Neural cell (in vitro differentiated cells): ENCODE measurements at regions not wholly inside any gene's neighbourhood (a gene's known extent, or its start where the extent isn't known, plus 50 kb on each side); places are given as distances from the start of the nearest gene placed in this dataset.
A peak's percentile ranks its signal among the peaks of the same experiment; 100 is the strongest.

ENCODE experiments used
- H2AFZ ChIP-seq: fragments of 200-600, 300-800 bp; sonication (generic), shearing (Covaris generic); 2 replicates; pipeline ENCODE4 v1.6.0; 2014; ENCODE audit warnings: low read depth, mild to moderate bottlenecking, antibody characterized with exemption, low read length, moderate library complexity
- H3F3A ChIP-seq: fragments of 200-600 bp; shearing (Covaris generic); 2 replicates; pipeline ENCODE4 v1.6.1; 2016; ENCODE audit warnings: mild to moderate bottlenecking, moderate library complexity, mixed read lengths, antibody characterized with exemption, low read length; ENCODE audit not compliant: insufficient read depth, poor library complexity, severe bottlenecking
- H3K27ac ChIP-seq: fragments of 200-600, 300-800 bp; sonication (generic), shearing (Covaris generic); 2 replicates; pipeline ENCODE4 v1.5.1; 2014; ENCODE audit warnings: mild to moderate bottlenecking, low read length, moderate library complexity
- H3K27me3 ChIP-seq: fragments of 300-800, 200-600 bp; sonication (generic), shearing (Covaris generic); 2 replicates; pipeline ENCODE4 v1.6.0; 2014; ENCODE audit warnings: mild to moderate bottlenecking, low read depth, low read length, moderate library complexity; ENCODE audit not compliant: insufficient read depth
- H3K36me3 ChIP-seq: fragments of 300-800, 200-600 bp; sonication (generic), shearing (Covaris generic); 2 replicates; pipeline ENCODE4 v1.5.1; 2014; ENCODE audit warnings: mild to moderate bottlenecking, antibody characterized with exemption, low read length, moderate library complexity; ENCODE audit not compliant: insufficient read depth
- H3K4me2 ChIP-seq: fragments of 300-800, 200-600 bp; sonication (generic), shearing (Covaris generic); 2 replicates; pipeline ENCODE4 v1.6.0; 2014; ENCODE audit warnings: mild to moderate bottlenecking, low read length
- H3K4me3 ChIP-seq: fragments of 300-800, 200-600 bp; sonication (generic), shearing (Covaris generic); 2 replicates; pipeline ENCODE4 v1.5.1; 2014; ENCODE audit warnings: mild to moderate bottlenecking, low read length, moderate library complexity
- H3K79me2 ChIP-seq: fragments of 200-600 bp; shearing (Covaris generic); replicated peaks from 2 replicates; pipeline ENCODE4 v1.6.0; 2014; ENCODE audit warnings: mild to moderate bottlenecking, low read length, moderate library complexity; ENCODE audit not compliant: insufficient read depth
- H3K9ac ChIP-seq: fragments of 300-800, 200-600 bp; sonication (generic), shearing (Covaris generic); 2 replicates; pipeline ENCODE4 v1.6.1; 2016; ENCODE audit warnings: mild to moderate bottlenecking, low read length, mixed read lengths
- H3K9me2 ChIP-seq: fragments of 200-600 bp; shearing (Covaris generic); 2 replicates; pipeline ENCODE4 v1.6.1; 2016; ENCODE audit warnings: mild to moderate bottlenecking, low read length, mixed read lengths; ENCODE audit not compliant: insufficient read depth
- H3K9me3 ChIP-seq: fragments of 200-600, 300-800 bp; sonication (generic), shearing (Covaris generic); 2 replicates; pipeline ENCODE4 v1.6.1; 2016; ENCODE audit warnings: mild to moderate bottlenecking, mixed run types, low read length, moderate library complexity, mixed read lengths
- H4K20me1 ChIP-seq: fragments of 200-600 bp; shearing (Covaris generic); 2 replicates; pipeline ENCODE4 v1.6.1; 2016; ENCODE audit warnings: mild to moderate bottlenecking, mixed run types; ENCODE audit not compliant: insufficient read depth
- CTCF ChIP-seq: fragments of 450-650 bp; IDR thresholded peaks from 2 replicates; pipeline ENCODE4 v1.5.1; 2014; ENCODE audit warnings: antibody characterized with exemption, mild to moderate bottlenecking, moderate library complexity; ENCODE audit not compliant: poor library complexity, severe bottlenecking
- EP300 ChIP-seq: fragments of 450-650 bp; conservative IDR thresholded peaks from 2 replicates; pipeline ENCODE4 v1.6.1; 2014; ENCODE audit warnings: antibody characterized with exemption, mild to moderate bottlenecking, moderate library complexity; ENCODE audit not compliant: poor library complexity, severe bottlenecking
- EZH2 ChIP-seq: fragments of 200-600, 300-800 bp; shearing (Covaris generic), sonication (generic); IDR thresholded peaks from 2 replicates; pipeline ENCODE4 v1.6.1; 2014; ENCODE audit warnings: antibody characterized with exemption, low read length, borderline replicate concordance, mild to moderate bottlenecking; ENCODE audit not compliant: insufficient read depth, poor library complexity, severe bottlenecking
- MXI1 ChIP-seq: fragments of 450-650 bp; conservative IDR thresholded peaks from 2 replicates; pipeline ENCODE4 v1.6.1; 2014; ENCODE audit warnings: antibody characterized with exemption, mild to moderate bottlenecking; ENCODE audit not compliant: poor library complexity, severe bottlenecking
- POLR2AphosphoS5 ChIP-seq: IDR thresholded peaks from 2 replicates; pipeline ENCODE4 v1.6.1; 2012
- RAD21 ChIP-seq: fragments of 450-650 bp; conservative IDR thresholded peaks from 2 replicates; pipeline ENCODE4 v1.6.1; 2014; ENCODE audit warnings: antibody characterized with exemption, mild to moderate bottlenecking, moderate library complexity
- REST ChIP-seq: IDR thresholded peaks from 2 replicates; pipeline ENCODE4 v1.6.1; 2012; ENCODE audit warnings: borderline replicate concordance
- SMC3 ChIP-seq: fragments of 450-650 bp; conservative IDR thresholded peaks from 2 replicates; pipeline ENCODE4 v1.6.1; 2014; ENCODE audit warnings: antibody characterized with exemption, mild to moderate bottlenecking, moderate library complexity; ENCODE audit not compliant: poor library complexity
- TAF1 ChIP-seq: IDR thresholded peaks from 2 replicates; pipeline ENCODE4 v1.6.1; 2012; ENCODE audit warnings: low read depth

GRCh38 chr2:123715467-123715982 lies 309.6 kb upstream of the CNTNAP5 start:
- no peak overlapping the region for H3K9ac ChIP-seq
- no peak overlapping the region for H3K4me2 ChIP-seq
- no peaks in the 10 kb centered on the region for H3K27me3 ChIP-seq
- no peaks in the 10 kb centered on the region for H3K79me2 ChIP-seq
- H3K9me3 ChIP-seq, result no peaks in the 10 kb centered on the region
- H2AFZ ChIP-seq, result no peak overlapping the region
- H3F3A ChIP-seq, result no peaks in the 10 kb centered on the region
- TF ChIP-seq MXI1 (no peak), CTCF (no peak), EZH2 (no peak), SMC3 (no peak)
- H3K36me3 ChIP-seq, result no peaks in the 10 kb centered on the region
- H3K27ac ChIP-seq, result no peak overlapping the region
- no peaks in the 10 kb centered on the region for H4K20me1 ChIP-seq
- H3K4me3 ChIP-seq, result no peak overlapping the region
- H3K9me2 ChIP-seq, result no peaks in the 10 kb centered on the region

- H2AFZ ChIP-seq, result peak overlapping the region; percentile 24
- no peaks in the 10 kb centered on the region for H3K79me2 ChIP-seq
- no peak overlapping the region for H3K4me2 ChIP-seq
- peak overlapping the region; percentile 71 for H3K27ac ChIP-seq
- H3K9ac ChIP-seq, result peak overlapping the region; percentile 15
- H3F3A ChIP-seq, result no peaks in the 10 kb centered on the region
- H4K20me1 ChIP-seq, result no peaks in the 10 kb centered on the region
- no peaks in the 10 kb centered on the region for H3K27me3 ChIP-seq
- no peaks in the 10 kb centered on the region for H3K9me3 ChIP-seq
- no peak overlapping the region for H3K4me3 ChIP-seq
- no peaks in the 10 kb centered on the region for H3K9me2 ChIP-seq
- TF ChIP-seq EZH2 (no peak), POLR2AphosphoS5 (no peak), SMC3 (no peak), CTCF (no peak), RAD21 (no peak), TAF1 (no peak), MXI1 (no peak), EP300 (no peak), REST (no peak)
- no peaks in the 10 kb centered on the region for H3K36me3 ChIP-seq
Observed at GRCh38 chr2:123717636-123718334, 307.3 kb upstream of the CNTNAP5 start.
